GM11168 (cell line): ENCODE measurements at regions not wholly inside any gene's neighbourhood (a gene's known extent, or its start where the extent isn't known, plus 50 kb on each side); places are given as distances from the start of the nearest gene placed in this dataset.

Experiments
- in situ Hi-C: fragments of 300-500 bp; cut with MboI; formaldehyde crosslinking; loops from one replicate; pipeline ENCODE4 v1.12.0; 2022; ENCODE audit warnings: low sequenced_read_pairs; ENCODE audit not compliant: unreplicated experiment

DNA sequence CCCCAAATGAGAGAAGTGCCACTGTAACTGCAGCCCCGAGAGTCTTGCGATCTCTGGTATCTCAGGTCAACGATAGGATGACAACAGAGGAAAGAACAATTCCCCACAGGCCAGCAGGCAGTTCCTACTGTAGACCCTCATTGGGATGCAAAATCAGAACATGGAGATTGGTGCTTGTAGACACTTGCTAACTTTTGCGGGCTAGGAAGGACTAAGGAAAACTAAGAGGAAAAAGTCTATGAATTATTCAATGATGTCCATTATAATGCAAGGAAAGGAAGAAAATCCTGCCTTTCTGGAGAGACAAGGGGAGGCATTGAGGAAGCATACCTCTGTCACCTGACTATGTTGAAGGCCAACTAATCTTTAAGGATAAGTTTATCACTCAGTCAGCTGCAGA is 51.9 kb upstream of the CWC22 start:
- in situ Hi-C loops = no loop called here

DNA sequence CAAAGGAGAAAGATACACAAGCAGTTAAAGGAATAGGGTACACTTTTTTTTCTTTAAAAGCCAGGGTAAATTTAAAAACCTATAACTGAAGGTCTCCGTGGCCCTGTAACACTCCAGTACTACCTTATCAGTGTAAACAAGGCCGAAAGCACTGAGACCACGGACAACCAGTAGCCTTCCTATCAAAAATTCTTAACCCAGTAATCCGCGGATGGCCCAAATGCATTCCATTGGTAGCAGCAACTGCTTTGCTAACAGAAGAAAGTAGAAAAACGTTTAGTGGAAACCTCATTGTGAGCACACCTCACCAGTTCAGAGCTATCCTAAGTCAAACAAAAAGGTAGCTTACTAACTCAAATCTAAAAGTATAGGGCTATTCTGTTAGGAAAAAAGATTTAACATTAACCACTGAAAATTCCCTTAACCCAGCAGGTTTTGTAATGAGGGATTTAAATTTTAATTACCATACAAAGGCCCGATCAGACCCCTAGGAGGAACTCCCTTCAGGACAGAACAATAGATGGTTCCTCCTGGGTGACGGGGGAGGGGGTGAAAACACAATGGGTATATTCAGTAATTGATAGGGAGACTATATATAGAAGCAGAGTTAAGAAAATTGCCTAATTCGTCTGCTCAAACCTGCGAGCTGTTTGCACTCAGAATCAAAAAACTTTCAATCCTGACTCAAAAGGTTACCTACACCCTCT is 50.8 kb upstream of the CWC22 start:
- in situ Hi-C loops = no loop called here
